ENCODE measurements at regions not wholly inside any gene's neighbourhood (a gene's known extent, or its start where the extent isn't known, plus 50 kb on each side); places are given as distances from the start of the nearest gene placed in this dataset.
A peak's percentile ranks its signal among the peaks of the same experiment; 100 is the strongest.
"Not testable (repeated sequence)": the region's sequence is repeated elsewhere in the genome, so short reads cannot be mapped to it uniquely, and the experiment has no call there.

- not testable (repeated sequence) for DNase-seq
Measured at GRCh38 chr9:85792057-85792456, 50.3 kb upstream of the AGTPBP1 start.

DNA sequence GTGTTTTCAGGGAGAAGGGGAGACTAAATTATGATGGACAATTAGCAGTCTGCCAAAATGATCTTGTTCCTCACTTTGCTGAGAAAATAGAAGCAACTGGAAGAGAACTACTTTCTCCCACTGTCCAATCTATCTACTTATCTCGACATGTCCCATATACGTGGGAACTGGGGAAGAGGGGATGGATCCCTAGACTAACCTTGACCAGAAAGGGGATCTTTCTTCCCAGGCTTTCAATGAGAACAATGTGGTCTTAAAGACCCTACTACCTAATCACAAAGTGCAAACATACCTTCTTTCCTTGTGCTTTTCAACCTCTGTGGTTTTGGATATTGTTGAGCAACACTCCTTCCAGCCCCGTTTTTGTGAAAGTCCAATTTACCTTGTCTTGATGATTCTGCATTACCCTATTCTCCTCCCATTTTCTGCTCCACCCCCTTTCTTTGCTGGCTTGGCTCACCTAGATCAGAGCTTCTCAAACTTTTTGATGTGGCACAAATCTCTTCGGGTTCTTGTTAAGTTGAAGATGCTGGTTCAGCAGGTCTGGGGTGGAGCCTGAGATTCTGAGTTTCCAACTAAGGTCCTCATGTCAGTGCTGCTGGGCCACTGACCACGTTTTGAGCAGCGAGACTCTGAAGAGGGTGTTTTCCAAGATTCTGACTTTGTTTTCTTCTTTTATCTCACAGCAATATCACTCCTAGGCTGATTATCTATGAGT, 61.4 kb upstream of the AGTPBP1 start:
- not testable (repeated sequence) for DNase-seq

DNA sequence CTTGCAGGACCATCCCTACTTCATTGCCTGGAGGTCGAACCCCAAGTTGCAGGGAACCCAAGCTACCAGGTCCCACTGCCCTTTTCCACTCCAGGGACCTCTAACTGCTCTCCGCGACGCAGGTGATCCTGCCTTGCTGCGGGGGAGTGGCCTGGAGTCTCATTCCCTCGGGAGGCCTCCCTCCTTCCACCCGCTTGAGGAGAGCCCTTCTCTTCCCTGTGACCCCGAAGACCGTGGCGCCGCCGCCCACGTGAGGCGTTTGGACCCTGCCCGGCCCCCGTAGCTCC, 63.0 kb upstream of the AGTPBP1 start:
- not testable (repeated sequence) for DNase-seq

DNA sequence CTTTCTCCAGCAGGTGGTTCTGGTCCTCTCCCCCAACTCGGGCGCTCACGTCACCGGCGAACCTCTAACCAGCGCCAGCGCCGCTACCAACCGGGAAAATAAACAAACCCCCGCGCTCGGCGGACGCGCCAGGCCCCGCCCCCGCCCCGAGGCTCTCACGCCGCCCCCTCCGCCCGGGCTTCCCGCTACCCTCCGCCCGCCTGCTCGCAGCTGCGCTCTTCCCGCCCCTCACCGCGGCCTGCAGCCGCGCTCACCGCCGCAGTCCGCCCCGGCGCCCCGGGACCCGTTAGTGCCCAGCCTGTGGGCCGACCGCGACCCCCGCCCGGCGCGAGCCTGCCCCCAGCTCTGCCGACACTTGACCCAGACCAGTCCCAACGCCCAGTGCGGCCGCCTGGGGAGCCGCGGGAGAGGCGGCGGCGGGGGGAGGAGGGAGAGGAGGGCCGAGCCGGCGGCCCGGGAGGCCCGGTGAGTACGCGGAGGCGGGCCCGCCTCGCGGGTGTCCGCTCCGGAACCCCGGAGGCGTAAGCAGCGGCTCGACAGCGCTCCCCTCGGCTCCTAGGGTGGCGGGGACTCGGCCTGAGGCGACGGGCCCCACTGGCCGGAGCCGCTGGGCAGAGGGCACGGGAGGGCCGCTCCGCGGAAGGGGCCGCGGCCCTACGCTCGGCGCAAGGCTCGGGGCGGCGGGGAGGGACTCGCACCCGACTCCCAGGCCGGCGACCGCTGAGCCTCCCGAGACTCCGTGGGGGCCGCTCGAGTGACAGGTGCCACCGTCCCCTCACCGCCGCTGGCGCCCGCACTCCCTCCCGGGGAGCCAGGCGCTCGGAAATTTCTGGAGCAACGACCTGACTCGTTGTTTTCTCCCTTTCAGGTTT, 63.6 kb upstream of the AGTPBP1 start:
- DNase-seq: peak; percentile 54

GRCh38 chr9:85808329-85808728, 66.6 kb upstream of the AGTPBP1 start:
- not testable (repeated sequence) for DNase-seq

DNA sequence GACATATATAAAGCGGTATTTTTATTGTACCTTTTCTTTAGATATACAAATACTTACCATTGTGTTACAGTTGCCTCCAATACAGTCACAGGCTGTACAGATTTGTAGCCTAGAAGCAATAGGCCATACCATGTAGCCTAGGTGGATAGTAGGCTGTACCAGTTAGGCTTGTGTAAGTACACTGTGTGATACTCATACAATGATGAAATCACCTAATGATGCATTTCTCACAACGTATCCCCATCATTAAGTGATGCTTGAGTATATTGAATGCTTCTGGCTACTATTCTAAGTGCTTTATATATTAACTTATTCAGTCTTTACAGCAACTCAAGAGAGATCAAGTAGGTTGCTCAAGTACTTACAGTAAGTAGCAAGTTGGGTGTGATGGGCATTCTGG, 71.6 kb upstream of the AGTPBP1 start:
- not testable (repeated sequence) for DNase-seq

GRCh38 chr9:85814800-85815199, 73.0 kb upstream of the AGTPBP1 start:
- DNase-seq: not testable (repeated sequence)

DNA sequence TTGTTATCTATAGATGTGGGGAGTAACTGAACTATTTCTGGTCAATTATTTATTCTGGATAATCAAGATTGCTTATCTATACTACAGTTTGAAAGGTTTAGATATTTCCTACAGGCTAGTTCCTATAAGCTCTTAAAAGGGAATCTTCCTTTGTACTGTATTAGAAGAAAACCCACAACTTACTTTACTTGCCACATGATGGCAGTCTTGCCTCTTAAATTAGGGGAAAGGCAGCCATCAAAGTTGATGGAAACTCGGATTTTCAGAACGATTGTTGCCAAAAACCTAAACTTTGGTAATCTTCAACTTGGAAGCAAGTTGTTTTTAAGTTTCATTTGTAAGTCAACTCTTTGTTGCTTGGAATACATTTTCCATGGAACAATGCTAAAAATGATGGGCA, 77.2 kb upstream of the AGTPBP1 start:
- DNase-seq: not testable (repeated sequence)

GRCh38 chr9:85820598-85820997, 78.8 kb upstream of the AGTPBP1 start:
- not testable (repeated sequence) for DNase-seq

DNA sequence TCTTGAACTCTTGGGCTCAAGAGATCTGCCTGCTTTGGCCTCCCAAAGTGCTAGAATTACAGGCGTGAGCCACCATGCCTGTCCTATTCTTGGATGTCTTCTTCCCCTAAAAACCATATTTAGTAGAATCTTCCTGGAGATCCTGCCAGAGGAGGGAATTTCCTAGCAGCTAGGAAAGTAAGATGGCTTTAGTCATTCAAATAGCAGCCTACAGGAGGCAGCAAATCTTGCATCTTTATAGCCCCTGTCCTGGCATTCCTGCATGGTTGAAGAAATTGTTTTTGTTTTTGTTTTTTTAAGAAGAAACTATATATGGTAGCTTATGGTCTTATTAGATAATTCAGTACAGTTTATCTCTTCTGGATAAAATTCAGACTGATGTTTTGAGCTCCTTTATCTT, 83.2 kb upstream of the AGTPBP1 start:
- DNase-seq: not testable (repeated sequence)

DNA sequence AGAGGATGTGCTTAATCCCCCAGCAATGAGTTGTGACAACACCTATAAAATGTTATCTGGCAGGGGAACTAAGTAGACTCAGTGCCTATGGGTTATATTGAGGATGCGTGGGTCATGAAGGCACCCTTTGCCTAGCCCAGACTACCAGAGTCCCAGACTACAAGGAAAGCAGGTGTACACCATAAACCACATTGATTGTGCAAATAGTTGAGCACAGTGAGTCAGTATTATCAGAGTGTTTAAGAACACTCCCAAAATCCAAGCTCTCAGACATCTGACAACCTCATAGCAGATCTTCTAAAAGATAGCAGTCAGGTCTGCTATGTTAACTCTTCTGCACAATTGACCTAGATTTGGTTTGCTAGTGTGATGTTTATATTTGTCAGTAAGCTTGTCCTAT, 92.8 kb upstream of the AGTPBP1 start:
- not testable (repeated sequence) for DNase-seq

DNA sequence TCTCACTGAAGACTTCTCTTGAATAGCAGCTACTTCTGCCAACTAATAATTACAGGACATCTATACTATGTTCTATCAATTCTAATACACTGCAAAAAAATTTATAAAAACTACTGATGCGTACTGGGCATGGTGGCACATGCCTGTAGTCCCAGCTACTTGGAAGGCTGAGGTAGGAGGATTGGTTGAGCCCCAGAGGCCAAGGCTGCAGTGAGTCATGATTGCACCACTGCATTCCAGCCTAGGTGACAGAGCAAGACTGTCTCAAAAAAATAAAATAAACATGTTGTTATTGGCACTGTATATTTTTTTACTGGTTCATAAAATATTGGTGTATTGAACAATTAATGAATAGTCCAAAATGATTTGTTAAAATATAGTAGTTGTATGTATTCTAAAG, 97.0 kb upstream of the NAA35 start:
- DNase-seq: not testable (repeated sequence)

- not testable (repeated sequence) for DNase-seq
Measured at GRCh38 chr9:85847782-85848181, 93.2 kb upstream of the NAA35 start.

GRCh38 chr9:85858056-85858750, 82.7 kb upstream of the NAA35 start:
- no peak for DNase-seq

GRCh38 chr9:85859765-85860164, 81.2 kb upstream of the NAA35 start:
- no peak for DNase-seq

- not testable (repeated sequence) for DNase-seq
Measured at GRCh38 chr9:85861882-85862281, 79.1 kb upstream of the NAA35 start.

- no peak for DNase-seq
Measured at GRCh38 chr9:85863875-85864274, 77.1 kb upstream of the NAA35 start.

DNA sequence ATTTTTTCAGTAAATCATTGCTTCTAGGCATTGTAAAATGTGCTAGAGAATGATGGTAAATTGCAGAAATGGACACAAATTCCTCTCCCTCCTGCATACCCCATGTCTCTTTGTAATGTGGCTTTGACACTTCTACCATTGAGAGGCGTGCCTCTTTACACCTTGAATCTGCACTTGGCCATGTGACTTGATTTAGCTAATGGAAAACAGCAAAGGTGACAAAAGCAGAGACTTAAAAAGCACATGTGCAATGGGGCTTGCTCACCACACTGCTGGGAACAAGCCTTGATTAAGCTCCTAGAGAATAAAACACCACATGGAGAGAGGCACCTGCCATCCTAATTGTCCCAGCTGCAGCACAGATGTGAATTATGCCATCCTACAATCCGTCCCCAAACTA, 69.9 kb upstream of the NAA35 start:
- DNase-seq: no peak

DNA sequence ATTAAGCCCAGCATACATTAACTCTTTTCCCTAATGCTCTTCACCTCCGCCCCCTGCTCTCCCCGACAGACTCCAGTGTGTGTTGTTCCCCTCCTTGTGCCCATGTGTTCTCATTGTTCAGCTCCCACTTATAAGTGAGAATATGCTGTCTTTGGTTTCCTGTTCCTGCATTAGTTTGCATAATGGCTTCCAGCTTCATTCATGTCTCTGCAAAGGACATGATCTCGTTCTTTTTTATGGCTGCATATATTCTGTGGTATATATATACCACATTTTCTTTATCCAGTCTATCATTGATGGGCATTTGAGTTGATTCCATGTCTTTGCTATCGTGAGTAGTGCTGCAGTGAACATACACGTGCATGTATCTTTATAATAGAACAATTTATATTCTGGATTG, 69.3 kb upstream of the NAA35 start:
- not testable (repeated sequence) for DNase-seq

GRCh38 chr9:85872463-85872862, 68.5 kb upstream of the NAA35 start:
- no peak for DNase-seq

- DNase-seq: no peak
Measured at GRCh38 chr9:85876628-85877027, 64.3 kb upstream of the NAA35 start.

- DNase-seq: not testable (repeated sequence)
Measured at GRCh38 chr9:85878872-85879597, 61.9 kb upstream of the NAA35 start.

DNA sequence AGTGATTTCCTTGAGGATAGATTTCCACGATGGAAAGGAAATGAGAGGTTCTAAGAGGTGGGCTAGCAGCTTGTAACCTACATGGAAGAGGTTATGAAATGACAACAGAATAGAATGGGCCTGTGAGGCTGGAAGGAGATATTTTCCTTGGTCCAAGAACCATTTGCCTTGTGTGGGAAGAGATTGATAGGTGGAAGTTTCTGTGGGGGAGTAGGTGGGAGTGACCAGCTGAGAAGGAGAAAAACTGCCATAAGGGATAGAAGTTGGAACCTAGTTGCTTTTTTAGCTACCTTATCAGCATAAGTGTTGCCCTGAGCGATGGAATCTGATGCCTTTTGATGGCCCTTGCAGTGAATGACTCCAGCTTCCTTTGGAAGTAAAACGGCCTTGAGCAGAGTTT, 60.4 kb upstream of the NAA35 start:
- DNase-seq: not testable (repeated sequence)
